PFSK-1 (cell line): ENCODE measurements at regions not wholly inside any gene's neighbourhood (a gene's known extent, or its start where the extent isn't known, plus 50 kb on each side); places are given as distances from the start of the nearest gene placed in this dataset.

Source experiments
- FOXP2 ChIP-seq: optimal IDR thresholded peaks from 2 replicates; pipeline ENCODE3; 2011; ENCODE audit warnings: borderline replicate concordance, control low read depth, inconsistent platforms; ENCODE audit not compliant: insufficient read depth; ENCODE audit errors: extremely low read length, extremely low read depth
- POLR2AphosphoS5 ChIP-seq: IDR thresholded peaks from 2 replicates; pipeline ENCODE4 v1.6.1; 2012; ENCODE audit warnings: low read depth, mild to moderate bottlenecking, control low read depth, low read length, moderate library complexity
- REST ChIP-seq, 2 experiments: IDR thresholded peaks; 2 replicates each; pipeline versions ENCODE4 v1.6.1 to v1.8.0; 2011 to 2012; ENCODE audit warnings: low read depth in 2 of 2, low read length in 2 of 2, control low read depth in 1 of 2, inconsistent platforms in 1 of 2, mild to moderate bottlenecking in 1 of 2, moderate library complexity in 1 of 2; ENCODE audit not compliant: insufficient read depth in 1 of 2
- TAF1 ChIP-seq: IDR thresholded peaks from 2 replicates; pipeline ENCODE4 v1.6.1; 2012; ENCODE audit warnings: low read length, control low read depth, borderline replicate concordance; ENCODE audit not compliant: insufficient read depth

- no peak for TF ChIP-seq POLR2AphosphoS5
- no peak for TF ChIP-seq TAF1
- no peak for TF ChIP-seq REST (IDR thresholded peaks at IDR 0.05; ENCODE audit: insufficient read depth in 1 of 2, low read depth in 2 of 2, low read length in 2 of 2)
- TF ChIP-seq FOXP2: no peak
Observed at GRCh38 chr5:86737579-86737978, 119.8 kb downstream of the COX7C start.
